ENCODE measurements at regions not wholly inside any gene's neighbourhood (a gene's known extent, or its start where the extent isn't known, plus 50 kb on each side); places are given as distances from the start of the nearest gene placed in this dataset.
"Not testable (repeated sequence)": the region's sequence is repeated elsewhere in the genome, so short reads cannot be mapped to it uniquely, and the experiment has no call there.

- WGBS, 2 donors, result 79 to 84% methylated on average over 1 of the region's 1 CpG
- no peak for TF ChIP-seq CTCF (IDR thresholded peaks at IDR 0.05)
- H3K9me3 ChIP-seq, result no peaks in the 10 kb centered on the region
- DNase-seq, result no peak
- no peaks in the 10 kb centered on the region for H3K4me1 ChIP-seq
- H3K27ac ChIP-seq, result no peak overlapping the region
- no peaks in the 10 kb centered on the region for H3K27me3 ChIP-seq
- no peak overlapping the region for H3K4me3 ChIP-seq (replicated peaks in 1 of 3)
- H3K36me3 ChIP-seq, result no peaks in the 10 kb centered on the region
- intact Hi-C loops (cut with DNase I), result no loop called here
Observed at GRCh38 chr15:35254062-35254461, 169.0 kb upstream of the NANOGP8 start.

- intact Hi-C loops (cut with DNase I), result no loop called here
- Histone ChIP-seq H3K4me1 (no peaks in the 10 kb centered on the region), H3K4me3 (replicated peaks in 1 of 3) (no peak overlapping the region), H3K9me3 (no peaks in the 10 kb centered on the region), H3K27ac (no peak overlapping the region), H3K36me3 (no peaks in the 10 kb centered on the region), H3K27me3 (no peaks in the 10 kb centered on the region)
- 54 to 63% methylated on average over 3 of the region's 3 CpGs for WGBS, 2 donors
- DNase-seq, result no peak
- TF ChIP-seq CTCF (IDR thresholded peaks at IDR 0.05), result no peak
- no peak for TF ChIP-seq POLR2A (IDR thresholded peaks at IDR 0.05)
Observed at GRCh38 chr15:35252351-35252865, 167.3 kb upstream of the NANOGP8 start.

- intact Hi-C loops (cut with DNase I), result no loop called here
- no peaks in the 10 kb centered on the region for H3K9me3 ChIP-seq
- H3K4me1 ChIP-seq, result no peaks in the 10 kb centered on the region
Observed at GRCh38 chr15:35247150-35247549, 162.1 kb upstream of the NANOGP8 start.

GRCh38 chr15:35246451-35246850 is 161.4 kb upstream of the NANOGP8 start:
- no peak for DNase-seq
- Histone ChIP-seq H3K36me3 (no peaks in the 10 kb centered on the region), H3K4me1 (no peaks in the 10 kb centered on the region), H3K27me3 (no peaks in the 10 kb centered on the region), H3K4me3 (replicated peaks in 1 of 3) (no peak overlapping the region), H3K27ac (no peak overlapping the region), H3K9me3 (no peaks in the 10 kb centered on the region)
- intact Hi-C loops (cut with DNase I), result no loop called here
- TF ChIP-seq POLR2A (IDR thresholded peaks at IDR 0.05) (no peak), CTCF (IDR thresholded peaks at IDR 0.05) (no peak)
- WGBS, 2 donors, result 84 to 88% methylated on average over 4 of the region's 4 CpGs

More at GRCh38 chr15:35247150-35247549, 162.1 kb upstream of the NANOGP8 start:
- no peaks in the 10 kb centered on the region for H3K36me3 ChIP-seq
- no peak for DNase-seq
- H3K4me3 ChIP-seq (replicated peaks in 1 of 3), result no peak overlapping the region
- no peaks in the 10 kb centered on the region for H3K27me3 ChIP-seq
- no peak overlapping the region for H3K27ac ChIP-seq
- TF ChIP-seq POLR2A (IDR thresholded peaks at IDR 0.05) (no peak), CTCF (IDR thresholded peaks at IDR 0.05) (no peak)

- H3K27ac ChIP-seq; H3K36me3 ChIP-seq; intact Hi-C loops (cut with DNase I); DNase-seq; H3K4me3 ChIP-seq (replicated peaks in 1 of 3); H3K4me1 ChIP-seq; H3K27me3 ChIP-seq; H3K9me3 ChIP-seq: not testable (repeated sequence)
- 71 to 73% methylated on average over 2 of the region's 2 CpGs for WGBS, 2 donors
Observed at GRCh38 chr15:35245681-35246080, 160.6 kb upstream of the NANOGP8 start.

GRCh38 chr15:35244227-35244626 is 159.1 kb upstream of the NANOGP8 start:
- no peak for DNase-seq
- H3K9me3 ChIP-seq, result no peaks in the 10 kb centered on the region
- intact Hi-C loops (cut with DNase I), result no loop called here
- no peaks in the 10 kb centered on the region for H3K27me3 ChIP-seq
- 84 to 88% methylated on average over 3 of the region's 3 CpGs for WGBS, 2 donors
- no peak for TF ChIP-seq CTCF (IDR thresholded peaks at IDR 0.05)
- TF ChIP-seq POLR2A (IDR thresholded peaks at IDR 0.05), result no peak
- H3K4me3 ChIP-seq (replicated peaks in 1 of 3), result no peak overlapping the region
- no peak overlapping the region for H3K27ac ChIP-seq
- H3K36me3 ChIP-seq, result no peaks in the 10 kb centered on the region
- no peaks in the 10 kb centered on the region for H3K4me1 ChIP-seq

All from thyroid gland (tissue), 4 donors.